Colonic mucosa (tissue), 4 donors: ENCODE measurements at regions not wholly inside any gene's neighbourhood (a gene's known extent, or its start where the extent isn't known, plus 50 kb on each side); places are given as distances from the start of the nearest gene placed in this dataset.

Experiments used
- DNase-seq: peaks from one replicate; pipeline ENCODE4 v3.0.0-alpha.2; 2020
- H3K27ac ChIP-seq: fragments of 200-600 bp; one replicate; pipeline ENCODE4 v1.8.0; 2021
- H3K27me3 ChIP-seq: fragments of 200-600 bp; one replicate; pipeline ENCODE4 v1.8.0; 2021
- H3K36me3 ChIP-seq: fragments of 200-600 bp; one replicate; pipeline ENCODE4 v1.8.0; 2021
- H3K4me1 ChIP-seq: fragments of 200-600 bp; one replicate; pipeline ENCODE4 v1.8.0; 2021; ENCODE audit warnings: mild to moderate bottlenecking
- H3K4me3 ChIP-seq: fragments of 200-600 bp; one replicate; pipeline ENCODE4 v1.8.0; 2021
- H3K9ac ChIP-seq, 2 donors: one replicate each; pipeline ENCODE4 v1.7.0; 2013; ENCODE audit warnings: control low read depth in 2 of 2, low read depth in 2 of 2, low read length in 2 of 2
- H3K9me3 ChIP-seq: fragments of 200-600 bp; one replicate; pipeline ENCODE4 v1.8.0; 2021
- intact Hi-C: fragments of 100-400 bp; cut with DNase I; formaldehyde crosslinking; loops from one replicate; pipeline ENCODE4 v1.14.1; 2022
- TF ChIP-seq, protein P1 (sequence below): fragments of 200-600 bp; IDR thresholded peaks from one replicate; pipeline ENCODE4 v1.8.0; 2022; ENCODE audit warnings: antibody characterized with exemption, mild to moderate bottlenecking
- donor health status: healthy.
- donor health status: DM: no; HTN: no; CAD: no.
- donor health status: DM: no; HTN: no; CAD: no.

DNA sequence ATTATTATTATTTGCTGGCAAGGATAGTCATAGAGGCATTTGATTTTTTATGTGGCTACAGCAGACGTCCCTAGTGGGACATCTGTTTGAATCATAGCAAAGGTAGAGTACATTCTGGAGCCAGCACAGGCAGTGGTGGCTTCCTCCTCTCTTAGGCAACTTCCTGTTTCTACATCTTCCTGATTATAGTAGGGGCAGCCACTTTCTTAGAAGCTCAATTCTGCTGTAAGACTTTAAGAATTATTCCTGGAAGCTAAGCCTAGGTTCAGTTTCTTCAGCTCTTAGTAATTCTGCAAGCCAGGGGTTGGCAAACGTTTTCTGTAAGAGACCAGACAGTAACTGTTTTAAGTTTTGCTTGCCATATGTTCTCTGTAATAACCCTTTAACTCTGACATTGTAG, 129.3 kb upstream of the TENM4 start:
- DNase-seq, result no peak
- H3K36me3 ChIP-seq, result no peaks in the 10 kb centered on the region
- H3K9me3 ChIP-seq, result no peaks in the 10 kb centered on the region
- H3K9ac ChIP-seq, result no peak overlapping the region
- intact Hi-C loops, result no loop called here
- H3K4me1 ChIP-seq, result no peaks in the 10 kb centered on the region
- TF ChIP-seq, protein P1, sequence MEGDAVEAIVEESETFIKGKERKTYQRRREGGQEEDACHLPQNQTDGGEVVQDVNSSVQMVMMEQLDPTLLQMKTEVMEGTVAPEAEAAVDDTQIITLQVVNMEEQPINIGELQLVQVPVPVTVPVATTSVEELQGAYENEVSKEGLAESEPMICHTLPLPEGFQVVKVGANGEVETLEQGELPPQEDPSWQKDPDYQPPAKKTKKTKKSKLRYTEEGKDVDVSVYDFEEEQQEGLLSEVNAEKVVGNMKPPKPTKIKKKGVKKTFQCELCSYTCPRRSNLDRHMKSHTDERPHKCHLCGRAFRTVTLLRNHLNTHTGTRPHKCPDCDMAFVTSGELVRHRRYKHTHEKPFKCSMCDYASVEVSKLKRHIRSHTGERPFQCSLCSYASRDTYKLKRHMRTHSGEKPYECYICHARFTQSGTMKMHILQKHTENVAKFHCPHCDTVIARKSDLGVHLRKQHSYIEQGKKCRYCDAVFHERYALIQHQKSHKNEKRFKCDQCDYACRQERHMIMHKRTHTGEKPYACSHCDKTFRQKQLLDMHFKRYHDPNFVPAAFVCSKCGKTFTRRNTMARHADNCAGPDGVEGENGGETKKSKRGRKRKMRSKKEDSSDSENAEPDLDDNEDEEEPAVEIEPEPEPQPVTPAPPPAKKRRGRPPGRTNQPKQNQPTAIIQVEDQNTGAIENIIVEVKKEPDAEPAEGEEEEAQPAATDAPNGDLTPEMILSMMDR, result no peak
- no peak overlapping the region for H3K4me3 ChIP-seq
- no peak overlapping the region for H3K27ac ChIP-seq
- no peaks in the 10 kb centered on the region for H3K27me3 ChIP-seq

DNA sequence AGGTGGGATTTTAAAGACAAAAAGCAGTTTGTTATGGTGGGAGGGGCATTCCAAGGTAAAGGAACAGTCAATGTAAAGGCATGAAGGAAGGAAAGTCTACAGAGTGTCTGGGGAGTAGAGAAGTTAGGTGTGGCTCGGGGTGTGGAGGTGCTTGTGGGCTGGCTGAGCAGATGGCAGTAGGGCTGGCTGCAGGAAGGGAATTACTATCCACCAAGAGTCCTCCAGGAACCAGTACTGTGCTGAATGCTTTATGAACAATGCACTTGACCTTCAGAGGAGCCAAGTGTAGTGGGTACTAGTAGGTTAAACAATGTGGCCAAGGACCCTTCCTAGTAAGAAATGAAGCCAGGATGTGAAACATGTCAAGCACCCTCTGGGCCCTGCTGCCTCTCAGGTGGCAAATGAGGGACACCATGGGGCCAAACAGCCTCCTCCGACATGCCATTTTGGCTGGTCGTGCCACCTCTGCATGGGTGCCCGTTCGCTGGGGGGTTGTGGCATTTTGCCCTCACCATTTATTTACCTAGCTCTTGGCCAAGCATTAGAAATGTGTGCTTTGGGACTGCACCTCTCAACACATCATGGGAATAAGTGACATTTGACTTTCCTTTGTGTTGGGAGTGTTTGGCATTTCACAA, 123.6 kb upstream of the TENM4 start:
- intact Hi-C loops, result no loop called here
- TF ChIP-seq, protein P1, result no peak
- Histone ChIP-seq H3K4me3 (no peak overlapping the region), H3K4me1 (no peaks in the 10 kb centered on the region), H3K9me3 (no peaks in the 10 kb centered on the region), H3K27me3 (no peaks in the 10 kb centered on the region), H3K36me3 (no peaks in the 10 kb centered on the region), H3K9ac (no peak overlapping the region), H3K27ac (no peak overlapping the region)
- no peak for DNase-seq

DNA sequence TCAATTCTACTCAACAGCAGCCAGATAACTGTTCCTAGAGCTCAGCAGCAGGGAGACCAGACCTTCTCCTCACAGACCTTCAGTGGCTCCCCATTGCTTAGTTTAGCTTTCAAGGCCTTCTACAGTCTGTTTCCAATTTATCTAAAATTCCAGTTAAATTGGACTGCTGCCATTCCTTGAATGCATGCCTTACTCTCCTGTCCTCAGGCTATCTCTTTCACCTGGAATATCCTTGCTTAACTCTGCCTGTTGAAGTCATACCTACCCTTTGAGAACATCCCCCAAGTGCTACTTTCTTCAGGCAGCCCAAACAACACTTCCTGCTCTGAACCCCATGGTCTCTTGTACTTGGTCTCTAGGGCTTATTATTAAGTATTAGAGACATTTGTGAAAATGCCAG, 120.7 kb upstream of the TENM4 start:
- Histone ChIP-seq H3K36me3 (no peaks in the 10 kb centered on the region), H3K9me3 (no peaks in the 10 kb centered on the region), H3K4me1 (no peaks in the 10 kb centered on the region), H3K27me3 (no peaks in the 10 kb centered on the region), H3K4me3 (no peak overlapping the region), H3K27ac (no peak overlapping the region), H3K9ac (no peak overlapping the region)
- TF ChIP-seq, protein P1, result no peak
- DNase-seq, result no peak
- intact Hi-C loops, result no loop called here

DNA sequence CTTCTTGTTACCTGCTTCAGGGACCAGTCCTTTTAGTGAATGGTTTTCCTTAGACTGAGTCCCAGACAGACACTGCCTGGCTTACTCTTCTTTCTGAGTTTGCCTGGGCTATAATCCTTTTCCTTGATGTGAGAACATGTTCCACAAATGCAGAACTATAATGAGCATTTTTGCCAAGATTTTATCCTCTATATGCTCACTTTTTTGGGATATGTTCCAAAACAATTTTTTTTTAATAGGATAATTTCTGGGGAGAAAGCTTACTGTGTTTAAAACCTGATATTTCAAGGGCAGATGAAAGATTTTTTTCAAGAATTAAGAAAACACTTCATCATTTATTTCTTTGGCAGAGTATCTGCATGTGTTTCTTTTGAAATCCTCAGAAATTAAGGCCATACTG, 110.0 kb upstream of the TENM4 start:
- Histone ChIP-seq H3K4me3 (no peak overlapping the region), H3K4me1 (no peaks in the 10 kb centered on the region), H3K9me3 (no peaks in the 10 kb centered on the region), H3K9ac (no peak overlapping the region), H3K36me3 (no peaks in the 10 kb centered on the region), H3K27me3 (no peaks in the 10 kb centered on the region), H3K27ac (no peak overlapping the region)
- DNase-seq, result no peak
- intact Hi-C loops, result no loop called here
- TF ChIP-seq, protein P1, result no peak

DNA sequence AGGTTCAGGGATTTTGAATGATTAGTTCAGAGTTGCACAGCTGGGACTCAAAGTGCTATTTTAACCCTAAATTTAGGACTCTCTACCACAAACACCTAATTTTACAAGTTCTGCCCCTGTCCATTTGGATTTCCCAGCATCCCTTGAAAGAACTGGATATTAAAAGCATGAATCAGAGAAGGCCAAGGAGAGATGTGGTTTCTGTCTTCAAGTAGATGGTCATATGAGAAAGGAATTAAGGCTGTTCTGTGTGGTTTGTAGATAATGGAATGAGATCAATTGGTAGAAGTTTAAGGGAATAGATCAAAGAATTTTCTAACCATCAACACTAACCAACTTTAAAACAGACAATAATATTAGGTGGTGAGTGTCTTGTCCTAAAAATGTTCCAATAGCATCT, 106.4 kb upstream of the TENM4 start:
- TF ChIP-seq, protein P1, result no peak
- no peak overlapping the region for H3K9ac ChIP-seq
- no peaks in the 10 kb centered on the region for H3K4me1 ChIP-seq
- H3K4me3 ChIP-seq, result no peak overlapping the region
- intact Hi-C loops, result no loop called here
- no peaks in the 10 kb centered on the region for H3K9me3 ChIP-seq
- H3K27me3 ChIP-seq, result no peaks in the 10 kb centered on the region
- DNase-seq, result no peak
- no peaks in the 10 kb centered on the region for H3K36me3 ChIP-seq
- H3K27ac ChIP-seq, result no peak overlapping the region
